ENCODE measurements at regions not wholly inside any gene's neighbourhood (a gene's known extent, or its start where the extent isn't known, plus 50 kb on each side); places are given as distances from the start of the nearest gene placed in this dataset.

DNA sequence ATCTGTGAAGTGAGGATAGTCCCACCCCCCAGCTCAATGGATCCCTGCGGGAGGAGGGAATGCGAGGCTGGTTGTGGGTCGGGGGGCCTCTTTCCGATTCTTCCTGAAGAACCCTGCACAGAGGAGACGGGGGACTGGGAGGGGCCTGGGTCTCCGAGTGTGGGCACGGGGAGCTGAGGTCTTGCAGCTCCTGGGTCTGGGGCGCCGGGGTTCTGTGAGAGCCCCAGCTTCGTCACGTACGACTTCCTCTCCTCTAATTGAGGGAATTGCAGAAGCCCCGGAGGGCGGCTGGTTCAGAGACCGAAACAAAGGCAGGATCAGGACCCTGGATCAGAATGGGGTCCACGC is 66.6 kb downstream of the DIO3 start (continued):
- no peak for TF ChIP-seq SUZ12 (IDR thresholded peaks at IDR 0.05; ENCODE audit: low read length)
